Astrocyte (in vitro differentiated cells and primary cell): ENCODE measurements at regions not wholly inside any gene's neighbourhood (a gene's known extent, or its start where the extent isn't known, plus 50 kb on each side); places are given as distances from the start of the nearest gene placed in this dataset.

Experiments
- DNase-seq: peaks from one replicate; pipeline ENCODE4 v3.0.0-alpha.2; 2010; ENCODE audit warnings: low read depth
- FAIRE-seq: peaks from 2 replicates; lab custom pipeline; 2011; peaks lifted over from hg19 to GRCh38; lab: Jason Lieb, UNC
- H2AFZ ChIP-seq: 2 replicates; pipeline ENCODE4 v1.6.0; 2012; ENCODE audit warnings: low read depth, low read length, inconsistent platforms
- H3K27ac ChIP-seq: 2 replicates; pipeline ENCODE4 v1.5.1; 2011; ENCODE audit warnings: low read depth, low read length, inconsistent platforms
- H3K27me3 ChIP-seq: 2 replicates; pipeline ENCODE4 v1.6.0; 2011; ENCODE audit warnings: low read length, inconsistent platforms; ENCODE audit not compliant: insufficient read depth
- H3K36me3 ChIP-seq: 2 replicates; pipeline ENCODE4 v1.5.1; 2011; ENCODE audit warnings: low read length, inconsistent platforms; ENCODE audit not compliant: insufficient read depth
- H3K4me1 ChIP-seq: 2 replicates; pipeline ENCODE4 v1.5.1; 2011; ENCODE audit warnings: low read length, inconsistent platforms; ENCODE audit not compliant: insufficient read depth
- H3K4me2 ChIP-seq: 2 replicates; pipeline ENCODE4 v1.6.0; 2012; ENCODE audit warnings: low read length, inconsistent platforms
- H3K4me3 ChIP-seq: 2 replicates; pipeline ENCODE4 v1.5.1; 2011; ENCODE audit warnings: low read depth, mild to moderate bottlenecking, low read length, inconsistent platforms; ENCODE audit not compliant: insufficient read depth
- H3K79me2 ChIP-seq: 2 replicates; pipeline ENCODE4 v1.6.0; 2012; ENCODE audit warnings: mild to moderate bottlenecking, low read length, inconsistent platforms; ENCODE audit not compliant: insufficient read depth
- H3K9ac ChIP-seq: 2 replicates; pipeline ENCODE4 v1.6.0; 2012; ENCODE audit warnings: mild to moderate bottlenecking, low read length, inconsistent platforms
- H3K9me3 ChIP-seq: 2 replicates; pipeline ENCODE4 v1.5.1; 2012; ENCODE audit warnings: low read depth, mild to moderate bottlenecking, low read length, inconsistent platforms; ENCODE audit not compliant: insufficient read depth
- H4K20me1 ChIP-seq: 2 replicates; pipeline ENCODE4 v1.6.0; 2012; ENCODE audit warnings: low read length, inconsistent platforms; ENCODE audit not compliant: insufficient read depth
- H3K27ac Mint-ChIP-seq: one replicate; pipeline ENCODE4 v1.8.0; 2021; ENCODE audit warnings: mild to moderate bottlenecking, mixed read lengths; ENCODE audit not compliant: unreplicated experiment
- H3K27me3 Mint-ChIP-seq: one replicate; pipeline ENCODE4 v1.8.0; 2021; ENCODE audit warnings: low read depth, mixed read lengths; ENCODE audit not compliant: unreplicated experiment
- H3K36me3 Mint-ChIP-seq: one replicate; pipeline ENCODE4 v1.8.0; 2021; ENCODE audit warnings: low read depth, mixed read lengths; ENCODE audit not compliant: unreplicated experiment
- H3K4me1 Mint-ChIP-seq: one replicate; pipeline ENCODE4 v1.8.0; 2021; ENCODE audit warnings: low read depth, mixed read lengths; ENCODE audit not compliant: unreplicated experiment
- H3K4me3 Mint-ChIP-seq: one replicate; pipeline ENCODE4 v1.8.0; 2021; ENCODE audit warnings: mild to moderate bottlenecking, moderate library complexity, mixed read lengths; ENCODE audit not compliant: unreplicated experiment
- H3K9me3 Mint-ChIP-seq: one replicate; pipeline ENCODE4 v1.8.0; 2021; ENCODE audit warnings: mild to moderate bottlenecking, mixed read lengths; ENCODE audit not compliant: unreplicated experiment
- CTCF ChIP-seq: IDR thresholded peaks from 2 replicates; pipeline ENCODE4 v1.5.1; 2011; ENCODE audit warnings: low read depth, mild to moderate bottlenecking, inconsistent platforms, low read length, moderate library complexity; ENCODE audit not compliant: insufficient read depth
- EZH2 ChIP-seq: IDR thresholded peaks from 2 replicates; pipeline ENCODE4 v1.6.1; 2012; ENCODE audit warnings: mild to moderate bottlenecking, low read length, inconsistent platforms; ENCODE audit not compliant: insufficient read depth

- Mint-ChIP-seq H3K36me3 (no peaks in the 10 kb centered on the region), H3K27me3 (no peaks in the 10 kb centered on the region), H3K9me3 (no peaks in the 10 kb centered on the region), H3K27ac (no peak overlapping the region), H3K4me3 (no peak overlapping the region), H3K4me1 (no peaks in the 10 kb centered on the region)
- no peaks in the 10 kb centered on the region for H3K79me2 ChIP-seq
- no peaks in the 10 kb centered on the region for H3K9me3 ChIP-seq
- no peak overlapping the region for H3K4me3 ChIP-seq
- FAIRE-seq (no peak), DNase-seq (no peak)
- no peak overlapping the region for H3K27ac ChIP-seq
- no peak for TF ChIP-seq CTCF
- no peak for TF ChIP-seq EZH2
- no peak overlapping the region for H3K9ac ChIP-seq
- no peak overlapping the region for H2AFZ ChIP-seq
- no peak overlapping the region for H3K4me2 ChIP-seq
- H3K4me1 ChIP-seq: no peaks in the 10 kb centered on the region
- no peaks in the 10 kb centered on the region for H3K36me3 ChIP-seq
- H4K20me1 ChIP-seq: no peaks in the 10 kb centered on the region
- no peaks in the 10 kb centered on the region for H3K27me3 ChIP-seq
Measured at GRCh38 chr3:18861137-18861536, 287.2 kb upstream of the KCNH8 start.

- Mint-ChIP-seq H3K4me3 (no peak overlapping the region), H3K27ac (no peak overlapping the region), H3K27me3 (no peaks in the 10 kb centered on the region), H3K36me3 (no peaks in the 10 kb centered on the region), H3K4me1 (no peaks in the 10 kb centered on the region), H3K9me3 (no peaks in the 10 kb centered on the region)
- H2AFZ ChIP-seq: no peak overlapping the region
- TF ChIP-seq EZH2 (no peak), CTCF (no peak)
- no peaks in the 10 kb centered on the region for H3K9me3 ChIP-seq
- H3K4me3 ChIP-seq: no peak overlapping the region
- DNase-seq: no peak
- FAIRE-seq: no peak
- no peaks in the 10 kb centered on the region for H4K20me1 ChIP-seq
- no peak overlapping the region for H3K9ac ChIP-seq
- no peaks in the 10 kb centered on the region for H3K27me3 ChIP-seq
- H3K4me2 ChIP-seq: no peak overlapping the region
- no peaks in the 10 kb centered on the region for H3K36me3 ChIP-seq
- no peak overlapping the region for H3K27ac ChIP-seq
- H3K4me1 ChIP-seq: no peaks in the 10 kb centered on the region
- H3K79me2 ChIP-seq: no peaks in the 10 kb centered on the region
Measured at GRCh38 chr3:18853269-18853668, 295.0 kb upstream of the KCNH8 start.

- H3K36me3 ChIP-seq: no peaks in the 10 kb centered on the region
- H3K9me3 ChIP-seq: no peaks in the 10 kb centered on the region
- H3K79me2 ChIP-seq: no peaks in the 10 kb centered on the region
- Mint-ChIP-seq H3K27me3 (no peaks in the 10 kb centered on the region), H3K4me3 (no peak overlapping the region), H3K9me3 (no peaks in the 10 kb centered on the region), H3K36me3 (no peaks in the 10 kb centered on the region), H3K4me1 (no peaks in the 10 kb centered on the region), H3K27ac (no peak overlapping the region)
- H3K9ac ChIP-seq: no peak overlapping the region
- no peak overlapping the region for H3K4me2 ChIP-seq
- no peak overlapping the region for H3K4me3 ChIP-seq
- H4K20me1 ChIP-seq: no peaks in the 10 kb centered on the region
- no peak for FAIRE-seq
- no peaks in the 10 kb centered on the region for H3K27me3 ChIP-seq
- H3K27ac ChIP-seq: no peak overlapping the region
- H3K4me1 ChIP-seq: no peaks in the 10 kb centered on the region
- no peak for TF ChIP-seq EZH2
- DNase-seq: no peak
- H2AFZ ChIP-seq: no peak overlapping the region
Measured at GRCh38 chr3:18847583-18848197, 300.6 kb upstream of the KCNH8 start.
